ENCODE measurements at regions not wholly inside any gene's neighbourhood (a gene's known extent, or its start where the extent isn't known, plus 50 kb on each side); places are given as distances from the start of the nearest gene placed in this dataset.

- TF ChIP-seq CTCF (conservative IDR thresholded peaks at IDR 0.05; ENCODE audit: low read depth in 2 of 2) (no peak), ZNF114 (CRISPR knock-in tag; IDR thresholded peaks at IDR 0.05) (no peak), REST (IDR thresholded peaks at IDR 0.05; ENCODE audit: unreplicated experiment) (no peak), CREB1 (CRISPR knock-in tag; IDR thresholded peaks at IDR 0.05; ENCODE audit: low read depth) (no peak), ETS1 (IDR thresholded peaks at IDR 0.05) (no peak)
Measured at GRCh38 chr7:16089191-16089590, 332.1 kb downstream of the CRPPA start (continued).

- no peaks in the 10 kb centered on the region for H3K36me3 ChIP-seq (ENCODE audit: insufficient read depth)
- no peak overlapping the region for H2AFZ ChIP-seq
- Mint-ChIP-seq H3K9me3 (no peaks in the 10 kb centered on the region; the same call in 2 of the 3 replicates), H3K27ac (no peak overlapping the region), H3K27me3 (ENCODE audit: insufficient read depth, low read depth, poor library complexity) (peaks cover 2% of the 10 kb centered on the region), H3K36me3 (ENCODE audit: low read depth) (no peaks in the 10 kb centered on the region), H3K4me1 (no peaks in the 10 kb centered on the region; the same call in 2 of the 3 replicates), H3K4me3 (no peak overlapping the region)
- no peak overlapping the region for H3K4me3 ChIP-seq
- H3K79me2 ChIP-seq (replicated peaks; ENCODE audit: insufficient read depth), result no peaks in the 10 kb centered on the region
- no peak overlapping the region for H3K27ac ChIP-seq (ENCODE audit: low read depth)
- H3K4me2 ChIP-seq, result no peak overlapping the region
- no peaks in the 10 kb centered on the region for H3K4me1 ChIP-seq (ENCODE audit: insufficient read depth)
- no peaks in the 10 kb centered on the region for H4K20me1 ChIP-seq (replicated peaks; ENCODE audit: insufficient read depth)
- ATAC-seq (no peak), DNase-seq (ENCODE audit: low spot score) (no peak)
- H3K27me3 ChIP-seq (ENCODE audit: insufficient read depth), result no peaks in the 10 kb centered on the region
- H3F3A ChIP-seq (replicated peaks; ENCODE audit: low read depth), result no peaks in the 10 kb centered on the region
- no peaks in the 10 kb centered on the region for H3K9me2 ChIP-seq (ENCODE audit: insufficient read depth)
- TF ChIP-seq POLR2AphosphoS5 (IDR thresholded peaks at IDR 0.05; ENCODE audit: low read depth) (no peak), NANOG (IDR thresholded peaks at IDR 0.05; ENCODE audit: borderline replicate concordance) (no peak), ETS1 (IDR thresholded peaks at IDR 0.05) (no peak), EZH2phosphoT487 (IDR thresholded peaks at IDR 0.05; ENCODE audit: unreplicated experiment) (no peak), CTCF (conservative IDR thresholded peaks at IDR 0.05; ENCODE audit: low read depth in 2 of 2) (no peak)
Measured at GRCh38 chr7:16086743-16087142, 334.6 kb downstream of the CRPPA start.

Measured in GM23338 (cell line).